ENCODE measurements at regions not wholly inside any gene's neighbourhood (a gene's known extent, or its start where the extent isn't known, plus 50 kb on each side); places are given as distances from the start of the nearest gene placed in this dataset.

DNA sequence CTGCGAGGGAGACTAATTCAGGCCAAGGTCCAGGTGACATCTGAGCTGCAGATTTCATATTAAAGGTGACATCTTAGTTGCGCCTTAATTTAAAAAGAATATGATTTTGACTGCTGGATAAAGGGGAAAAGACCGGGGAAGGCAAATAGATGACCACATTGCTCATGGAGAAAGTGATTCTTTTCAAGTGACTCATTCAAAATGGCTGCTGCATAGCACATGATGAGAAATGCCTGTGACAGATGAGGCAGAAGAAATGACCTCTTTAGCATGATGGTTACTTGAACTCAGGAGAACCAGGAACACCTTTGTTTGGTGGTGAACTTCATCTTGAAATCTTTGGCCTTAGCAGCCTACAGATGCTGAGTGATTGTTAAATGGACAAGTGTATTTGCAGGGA, 385.8 kb upstream of the TRIB2 start:
- H3K9me3 ChIP-seq (ENCODE audit: control insufficient read depth, low read length) = no peaks in the 10 kb centered on the region
- H3K27ac ChIP-seq (ENCODE audit: low read length) = no peak overlapping the region
- DNase-seq = no peak
- H3K4me3 ChIP-seq (ENCODE audit: low read length) = no peak overlapping the region
- ATAC-seq = no peak
- no peaks in the 10 kb centered on the region for H3K27me3 ChIP-seq (ENCODE audit: control insufficient read depth, insufficient read depth)
- WGBS = 95% methylated on average over 3 of the region's 3 CpGs
- intact Hi-C loops (cut with DNase I) = no loop called here
- no peaks in the 10 kb centered on the region for H3K4me1 ChIP-seq (ENCODE audit: control insufficient read depth, insufficient read depth, low read length)

DNA sequence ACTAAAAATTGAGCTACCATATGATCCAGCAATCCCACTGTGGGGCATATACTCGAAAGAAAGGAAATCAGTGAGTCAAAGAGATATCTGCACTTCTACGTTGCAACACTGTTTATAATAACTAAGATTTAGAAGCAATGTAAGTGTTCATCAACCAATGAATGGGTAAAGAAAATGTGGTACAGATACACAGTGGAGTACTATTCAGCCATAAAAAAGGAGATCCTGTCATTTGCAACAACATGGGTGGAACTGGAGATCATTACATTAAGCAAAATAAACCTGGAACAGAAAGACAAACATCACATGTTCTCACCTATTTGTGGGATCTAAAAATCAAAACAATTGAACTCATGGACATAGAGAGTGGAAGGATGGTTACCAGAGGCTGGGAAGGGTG, 385.0 kb upstream of the TRIB2 start:
- ATAC-seq (no peak), DNase-seq (no peak)
- Histone ChIP-seq H3K4me3 (ENCODE audit: low read length) (no peak overlapping the region), H3K27ac (ENCODE audit: low read length) (no peak overlapping the region), H3K27me3 (ENCODE audit: control insufficient read depth, insufficient read depth) (no peaks in the 10 kb centered on the region), H3K9me3 (ENCODE audit: control insufficient read depth, low read length) (no peaks in the 10 kb centered on the region), H3K4me1 (ENCODE audit: control insufficient read depth, insufficient read depth, low read length) (no peaks in the 10 kb centered on the region)
- 92% methylated on average over 2 of the region's 2 CpGs for WGBS
- intact Hi-C loops (cut with DNase I) = loop anchor here in 1 of 4 donors (2.0 kb wide), 1 partner anchor 33 kb away; no protein-coding TSS in a partner anchor

DNA sequence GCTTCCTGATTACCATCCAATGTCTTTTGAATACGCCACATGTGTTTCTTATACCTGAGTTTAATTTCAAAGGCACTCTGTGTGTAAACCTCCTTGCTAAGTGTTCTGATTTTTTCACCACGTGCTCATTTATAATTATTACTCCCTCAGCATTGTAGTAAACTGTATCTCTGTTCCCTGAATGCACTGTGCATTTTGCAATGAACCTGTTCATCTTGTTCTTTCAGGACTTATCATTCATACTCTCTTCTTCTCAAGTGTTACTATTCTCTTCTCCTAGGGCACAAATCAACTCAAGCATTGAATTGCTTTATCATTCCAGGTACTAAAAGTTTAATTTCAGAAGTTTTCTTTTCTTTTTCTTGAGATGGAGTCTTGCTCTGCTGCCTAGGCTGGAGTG, 383.4 kb upstream of the TRIB2 start:
- DNase-seq (no peak), ATAC-seq (no peak)
- Histone ChIP-seq H3K4me1 (ENCODE audit: control insufficient read depth, insufficient read depth, low read length) (no peaks in the 10 kb centered on the region), H3K27ac (ENCODE audit: low read length) (no peak overlapping the region), H3K4me3 (ENCODE audit: low read length) (no peak overlapping the region), H3K27me3 (ENCODE audit: control insufficient read depth, insufficient read depth) (no peaks in the 10 kb centered on the region), H3K9me3 (ENCODE audit: control insufficient read depth, low read length) (no peaks in the 10 kb centered on the region)
- 78% methylated on average over 2 of the region's 2 CpGs for WGBS
- intact Hi-C loops (cut with DNase I) = loop anchor here in 1 of 4 donors (2.0 kb wide), 1 partner anchor 32 kb away; no protein-coding TSS in a partner anchor

DNA sequence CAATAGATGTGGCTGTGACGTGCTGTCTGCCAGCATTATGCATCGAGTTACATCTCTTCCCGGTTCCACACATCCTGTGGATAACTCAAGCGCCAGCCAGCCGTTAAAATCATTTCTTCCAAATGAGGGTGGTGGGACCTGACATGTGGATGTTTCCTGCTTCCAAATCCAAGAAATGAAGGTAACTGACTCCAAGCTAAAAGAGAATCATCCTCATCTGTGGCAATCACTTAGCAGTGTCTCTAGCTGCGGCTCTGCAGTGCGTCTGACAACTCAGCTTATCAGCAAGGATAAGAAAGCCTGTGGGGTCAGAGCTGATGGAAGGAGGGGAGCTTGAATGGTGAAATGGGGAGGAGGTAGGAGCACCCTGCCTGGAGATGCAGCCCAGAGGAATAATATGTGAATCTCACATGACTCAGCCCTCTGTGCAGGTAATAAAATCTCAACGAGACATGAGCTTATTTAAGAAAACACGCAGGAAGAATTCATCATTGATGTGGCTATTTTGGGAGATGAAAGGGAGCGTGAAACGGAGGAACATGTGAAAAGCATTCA, 382.2 kb upstream of the TRIB2 start:
- no peak for ATAC-seq
- H3K27me3 ChIP-seq (ENCODE audit: control insufficient read depth, insufficient read depth) = no peaks in the 10 kb centered on the region
- H3K27ac ChIP-seq (ENCODE audit: low read length) = no peak overlapping the region
- no peak overlapping the region for H3K4me3 ChIP-seq (ENCODE audit: low read length)
- no peaks in the 10 kb centered on the region for H3K4me1 ChIP-seq (ENCODE audit: control insufficient read depth, insufficient read depth, low read length)
- DNase-seq = no peak
- H3K9me3 ChIP-seq (ENCODE audit: control insufficient read depth, low read length) = no peaks in the 10 kb centered on the region
- 42% methylated on average over 11 of the region's 11 CpGs for WGBS
- intact Hi-C loops (cut with DNase I) = no loop called here

DNA sequence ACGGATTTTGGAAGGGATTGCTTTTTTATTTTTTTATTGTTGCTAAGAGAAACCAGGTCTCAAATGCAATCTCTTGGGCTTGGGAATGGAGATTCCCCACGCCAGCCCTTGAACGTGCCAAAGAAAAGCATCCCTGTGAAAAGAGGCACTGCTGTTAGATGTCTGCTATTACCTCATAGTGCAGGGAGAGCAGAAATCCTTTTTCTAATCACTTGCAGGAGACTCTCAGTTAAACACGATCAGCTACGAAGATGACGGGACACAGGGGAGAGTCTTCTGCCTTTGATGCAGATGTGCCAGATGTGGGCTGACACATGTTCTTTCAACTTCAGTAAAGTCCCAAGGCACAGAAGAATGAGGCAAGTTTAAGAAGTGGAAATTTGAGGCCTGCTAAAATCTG, 381.6 kb upstream of the TRIB2 start:
- Histone ChIP-seq H3K4me3 (ENCODE audit: low read length) (no peak overlapping the region), H3K27me3 (ENCODE audit: control insufficient read depth, insufficient read depth) (no peaks in the 10 kb centered on the region), H3K27ac (ENCODE audit: low read length) (no peak overlapping the region), H3K9me3 (ENCODE audit: control insufficient read depth, low read length) (no peaks in the 10 kb centered on the region), H3K4me1 (ENCODE audit: control insufficient read depth, insufficient read depth, low read length) (no peaks in the 10 kb centered on the region)
- 68% methylated on average over 6 of the region's 6 CpGs for WGBS
- no peak for DNase-seq
- no peak for ATAC-seq
- intact Hi-C loops (cut with DNase I) = no loop called here

DNA sequence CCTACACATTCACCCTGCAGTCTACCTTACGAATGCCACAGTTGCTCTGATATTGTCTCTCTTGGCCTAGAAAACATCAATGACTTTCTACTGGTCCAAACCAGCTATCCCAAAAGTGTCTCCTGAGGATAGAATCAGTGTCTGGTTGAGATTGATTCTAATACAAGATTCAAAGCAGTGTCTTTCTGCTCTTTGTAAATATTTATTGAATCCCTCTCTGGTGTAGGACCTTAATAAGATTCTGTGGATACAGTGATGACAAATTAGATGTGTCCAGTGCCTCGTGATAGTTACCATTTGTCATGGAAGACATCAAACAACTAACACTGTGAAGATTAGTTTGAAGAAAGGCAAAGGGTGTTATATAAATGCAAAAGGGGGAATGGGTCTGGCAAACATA, 380.7 kb upstream of the TRIB2 start:
- H3K27ac ChIP-seq (ENCODE audit: low read length) = no peak overlapping the region
- H3K4me1 ChIP-seq (ENCODE audit: control insufficient read depth, insufficient read depth, low read length) = no peaks in the 10 kb centered on the region
- DNase-seq (no peak), ATAC-seq (no peak)
- 92% methylated on average over 2 of the region's 2 CpGs for WGBS
- H3K4me3 ChIP-seq (ENCODE audit: low read length) = no peak overlapping the region
- H3K27me3 ChIP-seq (ENCODE audit: control insufficient read depth, insufficient read depth) = no peaks in the 10 kb centered on the region
- H3K9me3 ChIP-seq (ENCODE audit: control insufficient read depth, low read length) = no peaks in the 10 kb centered on the region
- intact Hi-C loops (cut with DNase I) = no loop called here

DNA sequence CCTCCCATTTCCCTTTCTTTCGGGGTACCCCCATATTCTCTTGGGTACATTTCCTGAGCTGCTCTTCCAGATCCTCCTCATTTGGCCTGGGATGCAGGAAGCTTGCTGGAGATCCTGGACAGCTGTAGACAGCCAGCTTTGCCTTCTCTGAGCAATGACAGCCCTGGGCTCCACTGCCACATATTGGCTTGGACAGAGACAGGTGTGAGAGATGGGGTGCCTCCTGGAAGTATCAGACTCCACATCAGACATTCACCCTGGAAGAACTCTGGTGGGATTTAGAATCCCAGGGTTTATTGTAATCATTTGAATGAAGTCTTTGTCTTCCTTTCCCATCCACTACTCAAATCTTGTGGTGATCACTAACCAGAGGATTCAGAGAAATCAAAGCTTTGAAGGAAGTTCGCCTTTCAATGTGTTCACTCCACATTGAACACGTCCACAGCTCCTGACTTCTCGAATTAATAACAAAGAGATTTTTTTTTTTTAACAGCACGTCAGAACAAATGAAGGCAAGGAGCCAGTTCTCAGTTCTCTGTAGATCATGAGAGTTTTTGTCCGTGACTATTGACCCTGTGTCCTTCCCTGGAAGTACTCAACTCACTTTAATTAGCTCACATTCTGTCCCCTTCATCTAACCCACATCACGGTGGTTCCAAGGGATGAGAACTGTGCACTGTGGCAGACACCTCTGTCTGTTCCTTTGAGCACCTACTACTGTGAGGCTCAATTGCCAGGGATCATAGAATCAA, 377.6 kb upstream of the TRIB2 start:
- WGBS = 70% methylated on average over 7 of the region's 7 CpGs
- no peaks in the 10 kb centered on the region for H3K27me3 ChIP-seq (ENCODE audit: control insufficient read depth, insufficient read depth)
- ATAC-seq (no peak), DNase-seq (no peak)
- H3K4me1 ChIP-seq (ENCODE audit: control insufficient read depth, insufficient read depth, low read length) = no peaks in the 10 kb centered on the region
- intact Hi-C loops (cut with DNase I) = no loop called here
- no peak overlapping the region for H3K4me3 ChIP-seq (ENCODE audit: low read length)
- no peaks in the 10 kb centered on the region for H3K9me3 ChIP-seq (ENCODE audit: control insufficient read depth, low read length)
- no peak overlapping the region for H3K27ac ChIP-seq (ENCODE audit: low read length)

DNA sequence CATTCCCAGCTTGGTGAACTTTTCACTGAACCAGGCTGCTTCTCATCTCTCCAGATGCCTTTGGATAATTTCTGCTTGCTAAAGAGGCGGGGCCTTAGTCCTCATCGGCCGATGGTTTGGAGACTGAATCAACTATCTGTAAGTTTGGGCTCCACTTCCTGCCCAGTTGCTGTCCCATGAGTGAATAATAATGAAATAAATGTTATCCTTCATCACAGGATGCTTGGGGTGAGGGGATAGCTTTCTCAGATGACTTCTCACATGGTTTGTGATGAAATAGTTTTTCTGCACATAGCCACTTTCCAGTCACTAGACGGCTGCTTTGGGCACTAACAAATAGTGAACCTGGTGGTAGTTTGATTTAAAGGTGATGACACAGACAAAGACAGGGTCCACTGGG, 376.6 kb upstream of the TRIB2 start:
- no peaks in the 10 kb centered on the region for H3K27me3 ChIP-seq (ENCODE audit: control insufficient read depth, insufficient read depth)
- ATAC-seq = no peak

DNA sequence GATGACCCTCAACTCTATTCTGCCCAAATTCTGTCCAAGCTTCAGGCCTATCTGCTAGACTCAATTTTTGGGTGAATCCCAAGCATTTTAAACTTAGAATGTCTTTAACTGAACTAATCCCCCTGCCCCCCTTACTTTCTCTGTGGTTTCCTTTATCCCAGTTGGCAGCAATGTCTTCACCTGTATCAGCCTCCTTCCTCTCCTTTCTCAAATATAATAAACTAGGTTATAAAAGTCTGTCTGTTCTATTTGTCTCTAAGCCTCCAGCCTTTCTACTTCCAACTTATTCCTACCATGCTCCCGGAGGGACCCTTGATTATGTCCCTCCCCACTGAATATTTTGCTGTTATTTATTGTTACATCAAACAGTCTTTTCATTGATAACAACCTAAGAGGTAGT, 375.5 kb upstream of the TRIB2 start:
- no peaks in the 10 kb centered on the region for H3K27me3 ChIP-seq (ENCODE audit: control insufficient read depth, insufficient read depth)
- no peak overlapping the region for H3K27ac ChIP-seq (ENCODE audit: low read length)
- H3K9me3 ChIP-seq (ENCODE audit: control insufficient read depth, low read length) = no peaks in the 10 kb centered on the region
- DNase-seq = no peak
- intact Hi-C loops (cut with DNase I) = no loop called here
- no peaks in the 10 kb centered on the region for H3K4me1 ChIP-seq (ENCODE audit: control insufficient read depth, insufficient read depth, low read length)
- WGBS = 100% methylated on average over 1 of the region's 1 CpG
- no peak for ATAC-seq
- H3K4me3 ChIP-seq (ENCODE audit: low read length) = no peak overlapping the region

More for the DNA sequence above, 376.6 kb upstream of the TRIB2 start:
- no peaks in the 10 kb centered on the region for H3K4me1 ChIP-seq (ENCODE audit: control insufficient read depth, insufficient read depth, low read length)
- no peaks in the 10 kb centered on the region for H3K9me3 ChIP-seq (ENCODE audit: control insufficient read depth, low read length)
- WGBS = 52% methylated on average over 4 of the region's 4 CpGs
- DNase-seq = no peak
- intact Hi-C loops (cut with DNase I) = no loop called here
- H3K4me3 ChIP-seq (ENCODE audit: low read length) = no peak overlapping the region
- H3K27ac ChIP-seq (ENCODE audit: low read length) = no peak overlapping the region

DNA sequence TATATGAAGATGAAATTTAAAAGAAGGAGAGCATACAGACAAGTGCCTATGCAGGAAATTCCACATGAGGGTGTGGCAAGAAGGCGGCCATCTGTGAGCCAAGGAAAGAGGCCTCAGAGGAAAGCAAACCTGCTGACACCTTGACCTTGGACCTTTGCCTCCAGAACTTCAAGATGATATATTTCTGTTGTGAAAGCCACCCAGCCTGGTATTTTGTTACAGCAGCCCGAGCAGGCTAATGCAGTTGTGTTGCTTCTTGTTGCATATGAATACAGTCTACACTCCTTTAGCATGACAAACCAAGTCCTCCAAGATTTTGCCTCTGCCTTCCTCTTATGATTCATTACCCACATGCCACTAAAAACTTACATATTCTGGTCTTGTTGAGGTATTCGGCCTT, 374.8 kb upstream of the TRIB2 start:
- 91% methylated on average over 3 of the region's 3 CpGs for WGBS
- Histone ChIP-seq H3K9me3 (ENCODE audit: control insufficient read depth, low read length) (no peaks in the 10 kb centered on the region), H3K27ac (ENCODE audit: low read length) (no peak overlapping the region), H3K4me3 (ENCODE audit: low read length) (no peak overlapping the region), H3K4me1 (ENCODE audit: control insufficient read depth, insufficient read depth, low read length) (no peaks in the 10 kb centered on the region), H3K27me3 (ENCODE audit: control insufficient read depth, insufficient read depth) (no peaks in the 10 kb centered on the region)
- DNase-seq (no peak), ATAC-seq (no peak)
- intact Hi-C loops (cut with DNase I) = no loop called here

DNA sequence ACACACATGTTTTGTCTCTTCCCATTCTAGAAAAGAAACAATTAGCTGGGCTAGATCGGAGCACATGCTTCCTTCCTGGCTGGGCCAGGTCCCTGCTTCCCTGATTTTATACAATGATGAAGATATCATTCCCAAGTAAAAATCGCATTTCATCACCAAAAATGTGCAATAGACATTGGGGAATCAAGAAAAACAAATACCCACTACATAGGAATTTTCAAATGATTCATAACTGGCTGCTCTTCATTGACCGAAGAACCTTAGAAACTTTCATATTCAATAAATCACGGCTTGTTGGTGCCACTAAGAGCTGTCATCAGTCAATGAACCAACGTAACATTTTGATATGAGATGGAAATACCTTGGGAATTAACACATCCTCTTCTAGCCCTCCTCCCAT, 373.6 kb upstream of the TRIB2 start:
- H3K27ac ChIP-seq (ENCODE audit: low read length) = no peak overlapping the region
- intact Hi-C loops (cut with DNase I) = no loop called here
- WGBS = 84% methylated on average over 5 of the region's 5 CpGs
- no peak for DNase-seq
- ATAC-seq = no peak
- H3K4me3 ChIP-seq (ENCODE audit: low read length) = no peak overlapping the region
- H3K4me1 ChIP-seq (ENCODE audit: control insufficient read depth, insufficient read depth, low read length) = no peaks in the 10 kb centered on the region
- no peaks in the 10 kb centered on the region for H3K9me3 ChIP-seq (ENCODE audit: control insufficient read depth, low read length)
- H3K27me3 ChIP-seq (ENCODE audit: control insufficient read depth, insufficient read depth) = no peaks in the 10 kb centered on the region
